Subcutaneous abdominal adipose tissue (tissue), 5 donors: ENCODE measurements at regions not wholly inside any gene's neighbourhood (a gene's known extent, or its start where the extent isn't known, plus 50 kb on each side); places are given as distances from the start of the nearest gene placed in this dataset.

Source experiments
- H3K27ac ChIP-seq: one replicate; pipeline ENCODE4 v1.7.0; 2013; ENCODE audit warnings: low read depth, mild to moderate bottlenecking, inconsistent platforms, low read length, moderate library complexity
- H3K27me3 ChIP-seq, 5 donors: one replicate each; pipeline ENCODE4 v1.7.0; 2013; ENCODE audit warnings: low read length in 5 of 5, inconsistent platforms in 1 of 5; ENCODE audit not compliant: control insufficient read depth in 5 of 5, insufficient read depth in 4 of 5
- H3K36me3 ChIP-seq, 5 donors: one replicate each; pipeline ENCODE4 v1.7.0; 2013; ENCODE audit warnings: low read length in 5 of 5; ENCODE audit not compliant: control insufficient read depth in 5 of 5, insufficient read depth in 5 of 5
- H3K4me1 ChIP-seq, 5 donors: one replicate each; pipeline ENCODE4 v1.7.0; 2013; ENCODE audit warnings: low read length in 5 of 5, mild to moderate bottlenecking in 3 of 5, moderate library complexity in 1 of 5; ENCODE audit not compliant: control insufficient read depth in 5 of 5, insufficient read depth in 5 of 5
- H3K4me3 ChIP-seq, 5 donors: one replicate each; pipeline ENCODE4 v1.7.0; 2013; ENCODE audit warnings: low read length in 5 of 5, low read depth in 1 of 5
- H3K9ac ChIP-seq, 5 donors: one replicate each; pipeline ENCODE4 v1.7.0; 2013; ENCODE audit warnings: low read length in 5 of 5, mild to moderate bottlenecking in 4 of 5, moderate library complexity in 3 of 5
- H3K9me3 ChIP-seq, 5 donors: one replicate each; pipeline ENCODE4 v1.7.0; 2013; ENCODE audit warnings: low read length in 5 of 5; ENCODE audit not compliant: control insufficient read depth in 5 of 5
- donor health status: healthy.
- donor health status: healthy.
- donor health status: healthy.
- donor health status: healthy.
- donor health status: healthy.

DNA sequence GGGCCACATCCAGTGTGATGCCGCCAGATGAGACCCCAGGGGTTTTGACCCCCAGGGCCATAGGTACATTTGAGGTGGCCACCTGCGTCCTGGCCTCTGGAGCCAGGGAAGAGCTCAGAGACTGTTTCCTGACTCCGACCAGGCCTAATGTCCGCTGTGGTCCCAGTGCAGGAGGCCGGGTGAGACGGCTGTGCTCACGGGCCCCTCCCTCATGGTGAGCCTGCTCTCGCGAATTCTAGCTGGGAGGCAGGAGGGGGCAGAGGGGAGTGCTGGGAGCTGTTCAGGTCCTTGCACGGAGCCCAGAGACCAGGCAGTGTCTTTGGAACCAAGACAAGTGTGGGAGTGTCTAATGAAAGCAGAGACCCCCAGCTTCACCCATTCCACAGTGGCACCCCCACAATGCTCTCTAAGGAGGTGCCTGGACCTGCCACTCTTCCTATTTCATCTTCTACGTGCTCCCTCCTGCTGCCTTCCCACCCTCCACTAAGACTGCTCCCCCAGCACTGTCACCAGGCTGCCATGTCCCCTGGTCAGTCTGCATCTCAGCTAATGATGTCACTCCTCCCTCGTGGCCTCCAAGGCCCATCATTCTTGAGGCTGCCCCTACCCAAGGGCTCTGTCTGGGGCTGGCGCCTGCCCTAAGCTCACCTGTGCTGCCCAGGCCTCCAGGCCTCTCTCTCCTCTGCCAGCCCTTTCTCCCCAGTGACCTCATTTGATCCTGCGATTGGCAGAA lies 256.3 kb upstream of the C1orf174 start:
- no peak overlapping the region for H3K4me3 ChIP-seq
- no peaks in the 10 kb centered on the region for H3K36me3 ChIP-seq
- H3K9me3 ChIP-seq = no peaks in the 10 kb centered on the region
- H3K4me1 ChIP-seq = no peaks in the 10 kb centered on the region
- H3K27ac ChIP-seq = no peak overlapping the region
- H3K9ac ChIP-seq = no peak overlapping the region
- peaks cover 7 to 26% (median 11%) of the 10 kb centered on the region in 5 donors for H3K27me3 ChIP-seq

DNA sequence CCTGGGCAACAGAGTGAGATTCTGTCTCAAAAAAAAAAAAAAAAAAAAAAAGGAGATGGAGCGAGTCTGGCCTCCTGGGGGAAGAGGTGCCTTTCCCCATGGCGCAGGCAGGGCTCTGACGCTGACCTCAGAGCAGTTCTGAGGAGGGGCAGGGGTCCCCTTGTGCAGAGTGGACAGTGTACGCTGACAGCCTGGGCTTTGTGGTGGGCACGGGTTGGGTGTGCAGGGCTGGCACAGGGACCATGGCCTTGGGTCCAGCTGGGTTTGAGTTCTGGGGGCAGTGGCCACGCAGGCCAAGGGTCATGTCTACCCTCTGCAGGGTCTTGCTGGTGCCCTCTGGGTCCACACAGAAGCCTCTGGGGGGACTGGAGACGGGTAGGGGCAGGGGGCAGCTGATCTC lies 260.1 kb upstream of the C1orf174 start:
- no peak overlapping the region for H3K27ac ChIP-seq
- no peaks in the 10 kb centered on the region for H3K4me1 ChIP-seq
- H3K4me3 ChIP-seq = no peak overlapping the region
- peaks cover 18 to 40% (median 24%) of the 10 kb centered on the region in 5 donors for H3K27me3 ChIP-seq
- no peaks in the 10 kb centered on the region for H3K36me3 ChIP-seq
- H3K9ac ChIP-seq = no peak overlapping the region
- H3K9me3 ChIP-seq = no peaks in the 10 kb centered on the region

DNA sequence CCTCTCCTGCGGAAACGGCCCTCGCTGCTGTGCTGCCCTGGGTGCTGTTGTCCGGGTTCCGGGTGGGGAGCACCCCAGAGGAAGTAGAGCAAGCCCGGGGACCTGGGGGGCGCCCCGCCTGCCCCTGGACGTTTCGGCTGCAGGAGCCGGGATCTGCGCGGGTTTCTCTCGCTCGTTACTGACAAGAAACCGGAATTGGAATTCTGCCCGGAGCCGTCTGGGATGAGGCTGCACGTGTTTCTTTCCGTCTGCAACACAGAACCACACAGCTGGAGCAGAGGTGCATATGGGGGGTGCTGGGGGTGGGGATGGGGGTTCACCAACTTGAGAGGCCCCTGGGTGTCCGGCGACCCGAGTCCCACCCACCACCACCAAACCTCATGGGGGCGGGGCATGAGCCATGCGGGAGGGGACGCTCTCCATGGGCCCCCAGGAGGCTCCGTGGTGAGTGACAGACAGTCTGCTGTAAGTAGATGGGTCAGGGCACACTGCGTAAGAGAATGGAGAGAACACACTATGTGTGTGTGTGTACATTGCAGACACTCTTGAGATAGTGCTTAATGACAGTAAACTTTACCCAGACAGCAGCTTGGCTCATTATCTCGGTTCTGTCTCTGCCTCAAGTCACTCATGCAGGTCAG lies 261.4 kb upstream of the C1orf174 start:
- H3K27ac ChIP-seq = no peak overlapping the region
- H3K4me1 ChIP-seq = no peaks in the 10 kb centered on the region
- no peaks in the 10 kb centered on the region for H3K9me3 ChIP-seq
- H3K9ac ChIP-seq = no peak overlapping the region
- no peak overlapping the region for H3K4me3 ChIP-seq
- H3K27me3 ChIP-seq = peaks cover 24 to 48% (median 30%) of the 10 kb centered on the region in 5 donors
- H3K36me3 ChIP-seq = no peaks in the 10 kb centered on the region

DNA sequence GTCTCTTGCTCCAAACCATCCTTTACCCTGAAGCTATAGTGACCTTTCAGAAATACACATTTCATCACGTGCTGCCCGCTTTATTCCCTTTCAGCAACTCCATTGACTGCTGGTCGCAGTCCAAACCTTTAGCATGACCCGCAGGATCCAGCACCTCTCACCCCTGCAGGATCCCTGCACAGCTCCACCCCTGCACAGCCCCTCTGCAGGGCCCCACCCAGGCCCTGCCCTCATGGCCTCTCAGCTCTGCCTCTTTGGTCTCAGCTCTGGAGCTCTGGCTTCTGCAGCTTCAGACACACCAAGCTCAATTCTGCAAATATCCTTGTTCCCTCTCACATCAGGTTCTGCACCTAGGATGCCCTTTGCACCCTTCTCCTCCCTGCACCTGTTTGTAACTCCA lies 264.9 kb upstream of the C1orf174 start:
- H3K36me3 ChIP-seq = no peaks in the 10 kb centered on the region
- no peaks in the 10 kb centered on the region for H3K9me3 ChIP-seq
- H3K9ac ChIP-seq = no peak overlapping the region
- no peaks in the 10 kb centered on the region for H3K4me1 ChIP-seq
- H3K4me3 ChIP-seq = no peak overlapping the region
- peaks cover 21 to 41% (median 33%) of the 10 kb centered on the region in 5 donors for H3K27me3 ChIP-seq
- H3K27ac ChIP-seq = no peak overlapping the region

DNA sequence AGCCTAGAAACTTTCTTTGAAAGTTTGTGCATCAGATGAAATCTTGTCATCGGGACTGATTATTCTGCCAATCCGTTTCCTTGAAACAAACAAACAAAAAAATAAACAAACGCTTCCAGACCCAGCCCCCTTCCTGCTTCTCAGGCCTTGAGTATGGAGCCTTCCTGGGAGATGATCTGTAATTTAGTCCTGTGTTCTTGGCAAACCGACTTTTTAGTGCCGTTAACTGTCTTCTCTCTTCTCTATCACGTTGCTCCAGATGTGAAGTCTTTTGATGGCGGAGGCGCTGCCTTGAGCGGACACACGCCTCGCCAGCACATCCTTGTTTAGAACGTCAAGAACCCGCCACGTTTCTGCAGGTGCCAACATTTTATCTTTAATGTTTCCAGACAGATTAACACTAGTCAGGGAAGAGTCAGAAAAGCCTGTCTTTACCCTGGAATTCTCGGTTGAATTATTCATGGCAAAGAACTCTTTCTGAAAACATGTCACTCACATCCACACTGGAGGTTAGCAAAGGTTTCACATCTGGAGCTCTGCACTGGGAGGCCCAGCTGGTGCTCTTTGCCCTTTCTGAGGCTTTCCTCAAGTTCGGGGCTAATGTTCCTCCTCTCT lies 265.7 kb upstream of the C1orf174 start:
- no peaks in the 10 kb centered on the region for H3K9me3 ChIP-seq
- no peak overlapping the region for H3K9ac ChIP-seq
- H3K4me3 ChIP-seq = no peak overlapping the region
- peaks cover 21 to 36% (median 33%) of the 10 kb centered on the region in 5 donors for H3K27me3 ChIP-seq
- H3K36me3 ChIP-seq = no peaks in the 10 kb centered on the region
- H3K27ac ChIP-seq = no peak overlapping the region
- H3K4me1 ChIP-seq = peaks cover 0 to 7% (median 5%) of the 10 kb centered on the region in 5 donors

DNA sequence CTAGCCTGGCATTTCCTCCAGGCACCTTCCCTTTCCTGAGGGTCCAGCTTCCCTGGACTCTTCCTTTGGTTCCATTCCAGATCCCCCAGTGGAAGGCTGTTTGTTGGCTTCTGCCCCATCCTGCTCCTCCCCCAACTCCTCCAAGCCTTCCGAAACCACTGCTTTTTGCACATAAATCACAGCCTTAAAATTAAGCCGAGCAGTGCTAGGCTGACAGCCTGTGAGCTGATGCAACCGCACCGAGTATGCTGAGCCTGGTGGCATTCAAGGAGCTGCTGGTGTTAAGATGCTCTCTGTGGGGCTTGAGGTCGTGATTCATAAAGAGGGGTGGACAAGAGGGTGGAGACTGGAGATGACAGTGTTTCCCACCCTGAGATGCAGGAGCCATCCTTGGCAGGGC lies 266.6 kb upstream of the C1orf174 start:
- no peaks in the 10 kb centered on the region for H3K36me3 ChIP-seq
- H3K9me3 ChIP-seq = no peaks in the 10 kb centered on the region
- peaks cover 4 to 17% (median 13%) of the 10 kb centered on the region in 5 donors for H3K4me1 ChIP-seq
- H3K27ac ChIP-seq = no peak overlapping the region
- no peak overlapping the region for H3K9ac ChIP-seq
- peaks cover 21 to 33% (median 30%) of the 10 kb centered on the region in 5 donors for H3K27me3 ChIP-seq
- H3K4me3 ChIP-seq = no peak overlapping the region

DNA sequence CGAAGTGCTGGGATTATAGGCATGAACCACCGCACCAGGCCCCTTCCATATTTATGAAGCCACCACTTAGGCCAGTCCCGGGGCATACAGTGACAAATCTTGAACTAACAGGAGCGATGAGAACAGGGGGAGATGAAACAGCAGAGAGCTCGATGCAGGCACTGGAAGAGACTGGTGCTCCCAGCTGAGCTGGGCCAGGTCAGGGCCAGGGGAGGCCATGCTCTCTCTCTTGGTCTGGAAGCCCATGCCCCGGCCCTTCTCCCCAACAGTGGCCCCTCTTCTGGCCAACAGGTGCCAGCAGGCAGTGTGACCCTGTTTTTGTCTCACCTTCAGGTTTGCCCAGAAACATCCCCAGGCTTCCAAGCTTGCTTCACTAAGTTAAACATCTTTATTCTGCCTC lies 269.9 kb upstream of the C1orf174 start:
- H3K27me3 ChIP-seq = peaks cover 2 to 29% (median 19%) of the 10 kb centered on the region in 5 donors
- H3K4me1 ChIP-seq = peaks cover 5 to 21% (median 17%) of the 10 kb centered on the region in 5 donors
- no peaks in the 10 kb centered on the region for H3K9me3 ChIP-seq
- H3K9ac ChIP-seq = no peak overlapping the region
- H3K4me3 ChIP-seq = no peak overlapping the region
- no peak overlapping the region for H3K27ac ChIP-seq
- H3K36me3 ChIP-seq = no peaks in the 10 kb centered on the region

DNA sequence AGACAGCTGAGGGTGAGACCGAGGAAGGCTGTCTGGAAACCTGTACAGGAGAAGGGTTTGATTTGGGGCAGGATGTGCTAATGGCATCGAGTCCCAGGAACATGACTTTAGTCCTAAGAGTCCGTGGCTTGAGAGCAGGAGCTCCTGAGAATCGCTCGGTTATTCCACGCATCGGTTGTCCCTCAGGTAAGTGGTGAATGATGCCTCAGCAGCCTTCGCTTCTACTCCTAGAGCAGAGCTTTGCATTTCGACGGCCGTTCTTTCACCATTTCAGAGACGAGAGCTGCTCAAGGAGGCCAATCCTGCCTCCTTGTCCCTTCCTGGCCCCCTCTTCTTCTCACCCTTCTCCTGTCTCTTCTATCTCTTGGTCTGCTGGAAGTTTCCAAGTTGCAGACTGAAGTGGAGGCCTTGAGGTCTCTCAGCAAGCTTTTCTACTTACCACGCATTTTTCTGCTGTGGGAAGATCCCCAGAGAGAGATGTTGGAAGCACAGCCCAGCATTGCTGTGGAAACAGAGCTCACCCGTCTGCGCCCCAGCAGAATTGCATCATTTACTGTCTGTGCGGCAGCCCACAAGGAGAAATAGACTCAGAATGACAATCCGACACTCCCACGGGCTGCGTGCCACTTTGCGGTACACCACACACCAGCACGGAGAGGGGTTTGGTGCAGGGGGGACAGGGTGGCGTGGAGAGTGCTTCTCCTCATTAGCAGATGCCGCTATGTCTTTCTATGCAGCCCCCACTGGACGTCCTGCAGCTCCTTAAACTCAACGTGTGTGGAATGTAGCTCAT lies 270.7 kb upstream of the C1orf174 start:
- Histone ChIP-seq H3K36me3 (no peaks in the 10 kb centered on the region), H3K9me3 (no peaks in the 10 kb centered on the region), H3K4me3 (no peak overlapping the region), H3K9ac (no peak overlapping the region), H3K27me3 (peaks cover 0 to 25% (median 15%) of the 10 kb centered on the region in 5 donors), H3K27ac (no peak overlapping the region), H3K4me1 (peaks cover 5 to 21% (median 17%) of the 10 kb centered on the region in 5 donors)

DNA sequence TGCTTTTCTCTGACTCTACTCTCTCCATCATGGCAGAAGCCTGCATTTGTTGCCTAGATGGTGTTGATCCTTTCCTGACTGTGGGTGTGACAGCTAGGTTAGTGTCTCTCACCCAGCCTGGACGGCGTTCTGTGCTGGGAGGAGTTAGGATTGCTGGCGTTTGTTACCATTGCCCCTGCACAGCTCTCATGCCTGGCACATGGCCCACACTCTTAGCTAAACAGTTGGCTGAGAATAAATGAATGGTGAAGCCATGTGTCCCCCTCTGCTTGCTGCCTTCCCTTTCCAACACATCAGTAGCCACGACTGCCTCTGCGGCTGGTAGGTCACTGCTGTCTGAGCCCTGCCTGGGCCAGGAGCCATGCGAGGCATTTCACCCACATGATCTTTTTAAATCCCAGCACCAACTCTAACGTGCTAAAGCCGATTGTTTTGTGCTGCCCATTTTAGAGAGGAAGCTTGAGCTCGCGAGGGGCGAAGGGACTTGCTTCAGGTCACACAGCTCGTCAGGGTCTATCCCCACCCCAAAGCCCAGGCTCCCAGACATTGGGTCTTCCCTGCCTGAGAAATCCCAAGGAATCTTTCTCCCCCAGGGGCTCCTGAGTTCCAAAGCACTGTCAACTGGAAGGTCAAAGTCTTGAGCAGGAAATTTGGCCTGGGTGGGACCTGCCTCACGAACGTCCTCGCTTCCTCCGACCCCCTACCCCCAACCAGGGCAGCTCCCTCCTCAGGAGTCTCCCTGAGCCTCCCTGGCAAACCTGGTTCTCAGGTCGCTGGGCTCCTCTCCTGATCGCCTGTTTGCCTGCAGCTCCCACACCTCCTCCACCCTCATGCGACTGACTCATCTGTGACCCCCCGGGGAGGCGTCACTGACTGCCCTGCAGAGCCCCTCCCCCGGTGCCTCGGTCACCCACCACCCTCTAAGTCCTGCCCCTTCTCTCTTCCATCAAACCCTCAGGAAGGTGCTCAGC lies 271.7 kb upstream of the C1orf174 start:
- Histone ChIP-seq H3K4me1 (peaks cover 5 to 21% (median 17%) of the 10 kb centered on the region in 5 donors), H3K36me3 (no peaks in the 10 kb centered on the region), H3K9ac (no peak overlapping the region), H3K4me3 (peak overlapping the region in 1 of 5 donors; percentile 10), H3K9me3 (no peaks in the 10 kb centered on the region), H3K27ac (no peak overlapping the region), H3K27me3 (peaks cover 0 to 17% (median 7%) of the 10 kb centered on the region in 5 donors)
